Activated CD4-positive, alpha-beta T cell treated with anti-CD3 and anti-CD28 coated beads, Interleukin-2, amount 50 U/mL, for 24 hours (primary cell): ENCODE measurements at regions not wholly inside any gene's neighbourhood (a gene's known extent, or its start where the extent isn't known, plus 50 kb on each side); places are given as distances from the start of the nearest gene placed in this dataset.
A peak's percentile ranks its signal among the peaks of the same experiment; 100 is the strongest.

Experiments used
- DNase-seq, 2 donors: peaks; one replicate each; pipeline ENCODE4 v3.0.0-alpha.2; 2020; ENCODE audit warnings: low read depth in 1 of 2, low spot score in 1 of 2

GRCh38 chr2:128468186-128468920 lies 149.7 kb upstream of the HS6ST1 start:
- no peak for DNase-seq

GRCh38 chr2:128469203-128469602 lies 150.5 kb upstream of the HS6ST1 start:
- no peak for DNase-seq

GRCh38 chr2:128469875-128470274 lies 151.2 kb upstream of the HS6ST1 start:
- DNase-seq, result no peak

- DNase-seq, result no peak
Measured at GRCh38 chr2:128472789-128473174, 154.1 kb upstream of the HS6ST1 start.

GRCh38 chr2:128473175-128474035 lies 154.7 kb upstream of the HS6ST1 start:
- DNase-seq, result peak in 1 of 2 donors; percentile 23

DNA sequence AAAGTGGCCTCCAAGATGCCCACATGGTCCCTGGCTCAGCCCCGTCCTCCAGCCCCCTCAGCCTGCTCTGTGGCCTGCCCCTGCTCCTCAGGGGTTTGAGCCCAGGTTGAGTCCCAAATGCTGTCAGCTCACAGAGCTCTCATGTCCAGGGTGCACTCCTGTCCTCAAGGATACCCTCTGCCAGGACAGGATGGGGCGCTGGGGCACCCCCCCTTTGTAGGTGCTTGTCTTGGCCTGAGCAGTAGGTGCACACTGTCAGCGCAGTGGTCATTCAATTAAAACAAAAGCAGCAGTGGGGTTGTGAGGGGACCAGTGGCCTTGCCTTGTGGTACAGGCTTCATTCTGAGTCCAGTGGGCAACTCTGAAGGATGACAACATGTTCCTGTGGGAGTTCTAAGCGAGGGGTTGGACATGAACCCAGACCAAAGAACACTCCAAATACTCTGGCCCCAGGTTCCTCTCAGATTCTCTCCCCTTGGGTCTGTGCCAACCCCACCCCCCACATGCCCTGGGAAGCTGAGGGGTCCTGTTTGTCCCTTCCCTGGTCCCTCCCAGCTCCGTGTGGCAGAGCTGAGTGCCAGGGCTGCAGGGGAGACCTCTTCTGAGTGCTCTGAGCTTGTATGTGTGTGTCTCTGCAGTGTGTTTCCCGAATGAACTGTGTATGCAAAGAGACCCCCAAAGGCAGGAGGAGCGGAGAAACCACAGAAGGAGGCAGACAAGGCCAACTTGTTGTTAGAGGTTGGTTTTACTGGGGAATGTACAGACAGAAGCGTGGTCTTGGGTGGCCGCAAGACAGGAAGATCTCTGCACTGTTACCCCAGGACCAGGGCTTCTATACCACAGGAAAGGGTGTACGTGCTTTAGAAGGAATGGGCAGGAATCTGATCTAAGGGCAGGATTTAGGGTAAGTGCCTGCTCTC lies 155.6 kb upstream of the HS6ST1 start:
- DNase-seq, result no peak

- no peak for DNase-seq
Measured at GRCh38 chr2:128474962-128475361, 156.3 kb upstream of the HS6ST1 start.

DNA sequence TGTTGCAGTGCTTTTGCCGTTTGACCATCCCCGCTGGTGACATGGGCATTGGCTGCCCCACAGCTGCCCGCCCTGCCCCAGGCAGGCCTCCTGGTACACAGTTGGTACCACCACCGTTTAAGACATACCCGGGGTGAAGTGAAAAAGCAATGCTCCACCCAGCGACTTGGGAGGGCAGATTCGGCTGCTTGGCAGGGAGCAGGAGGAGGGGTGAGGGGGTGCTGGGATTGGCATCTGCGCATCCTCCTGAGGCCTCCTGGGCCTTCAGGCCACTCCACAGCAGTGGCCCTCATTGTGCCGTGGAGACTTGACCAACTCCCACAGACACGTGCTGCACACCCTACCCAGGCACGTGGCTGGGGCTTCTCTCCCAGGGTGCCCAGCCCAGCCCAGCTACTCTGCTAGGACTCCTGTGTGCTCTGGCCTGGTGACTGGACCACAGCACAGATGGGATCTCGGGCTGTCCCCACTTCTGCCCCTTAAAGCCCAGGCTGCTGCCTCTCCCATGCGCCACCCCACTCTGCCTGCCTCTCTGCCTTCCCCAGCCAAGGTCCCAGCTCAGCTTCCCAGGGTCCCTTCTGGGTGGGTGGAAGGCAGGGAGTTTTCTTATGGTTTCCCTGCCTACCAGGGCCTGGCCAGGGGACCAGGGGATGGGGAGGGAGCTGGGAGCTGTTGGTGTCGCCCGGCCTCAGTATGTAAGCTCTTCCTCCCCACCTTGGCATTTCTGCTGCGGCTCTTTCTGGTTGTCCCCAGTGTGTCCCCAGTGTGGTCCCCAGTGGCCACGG lies 157.0 kb upstream of the HS6ST1 start:
- DNase-seq, result no peak

GRCh38 chr2:128477026-128477820 lies 158.6 kb upstream of the HS6ST1 start:
- no peak for DNase-seq

DNA sequence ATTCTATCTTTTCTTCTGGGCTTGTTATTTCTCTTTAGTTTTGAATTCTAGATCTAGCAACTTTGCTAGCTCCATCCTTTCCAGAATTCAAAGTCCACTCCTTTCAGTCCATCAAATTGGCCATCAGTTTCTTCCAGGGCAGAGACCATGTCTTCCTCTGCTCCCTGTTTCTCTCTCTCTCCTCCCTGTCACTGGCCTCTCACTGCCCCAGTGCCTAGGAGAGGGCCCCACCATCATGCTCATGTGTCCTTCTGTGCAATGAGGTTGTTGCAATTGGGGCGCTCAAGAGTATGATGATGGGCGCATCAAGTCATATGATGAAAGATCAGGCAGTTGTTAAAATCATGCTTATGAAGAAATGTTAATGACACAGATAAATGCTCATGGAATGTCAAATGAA lies 159.2 kb upstream of the HS6ST1 start:
- DNase-seq, result no peak

DNA sequence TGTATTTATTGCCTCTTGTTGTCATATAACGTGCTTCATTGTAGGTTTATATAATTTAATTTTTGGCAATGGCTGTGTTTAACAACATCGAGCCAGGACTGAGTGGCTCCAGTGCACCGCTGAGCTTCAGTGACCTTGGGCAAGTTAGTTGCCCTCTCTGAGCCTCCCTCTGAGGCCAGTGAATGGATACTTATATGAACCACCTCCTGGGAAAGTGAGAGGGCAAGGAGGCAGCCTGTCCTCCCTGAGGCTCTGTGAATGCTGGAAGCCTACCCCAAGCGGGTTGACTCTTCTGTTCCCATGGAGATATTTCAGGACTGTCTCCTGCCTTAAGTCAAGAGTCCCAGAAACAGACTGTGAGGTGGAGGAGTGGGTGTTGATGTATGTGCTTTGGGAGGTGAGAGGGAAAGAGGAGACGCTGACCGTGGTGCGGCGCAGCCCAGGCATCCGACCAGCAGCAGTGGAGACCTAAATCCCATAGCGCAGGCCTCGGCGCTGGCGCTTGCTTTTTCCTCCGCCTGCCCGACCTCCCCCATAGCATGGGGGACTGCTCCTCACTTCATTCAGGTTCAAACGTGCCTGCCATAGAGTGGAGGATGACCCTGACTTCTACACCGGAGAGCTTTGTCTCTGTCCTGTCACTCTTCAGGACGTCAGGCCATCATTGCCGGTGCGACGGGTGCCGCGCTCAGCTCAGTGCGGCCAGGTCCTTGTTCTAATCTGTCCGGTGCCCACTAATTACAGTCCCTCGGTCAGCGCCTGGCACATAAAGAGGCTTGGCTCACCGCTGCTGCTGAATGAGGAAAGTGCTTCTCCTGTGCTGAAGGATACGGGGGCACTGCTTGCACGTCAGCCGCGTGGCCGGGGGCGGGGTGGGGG lies 167.3 kb upstream of the HS6ST1 start:
- no peak for DNase-seq

- DNase-seq, result no peak
Measured at GRCh38 chr2:128486640-128487375, 168.1 kb upstream of the HS6ST1 start.

DNA sequence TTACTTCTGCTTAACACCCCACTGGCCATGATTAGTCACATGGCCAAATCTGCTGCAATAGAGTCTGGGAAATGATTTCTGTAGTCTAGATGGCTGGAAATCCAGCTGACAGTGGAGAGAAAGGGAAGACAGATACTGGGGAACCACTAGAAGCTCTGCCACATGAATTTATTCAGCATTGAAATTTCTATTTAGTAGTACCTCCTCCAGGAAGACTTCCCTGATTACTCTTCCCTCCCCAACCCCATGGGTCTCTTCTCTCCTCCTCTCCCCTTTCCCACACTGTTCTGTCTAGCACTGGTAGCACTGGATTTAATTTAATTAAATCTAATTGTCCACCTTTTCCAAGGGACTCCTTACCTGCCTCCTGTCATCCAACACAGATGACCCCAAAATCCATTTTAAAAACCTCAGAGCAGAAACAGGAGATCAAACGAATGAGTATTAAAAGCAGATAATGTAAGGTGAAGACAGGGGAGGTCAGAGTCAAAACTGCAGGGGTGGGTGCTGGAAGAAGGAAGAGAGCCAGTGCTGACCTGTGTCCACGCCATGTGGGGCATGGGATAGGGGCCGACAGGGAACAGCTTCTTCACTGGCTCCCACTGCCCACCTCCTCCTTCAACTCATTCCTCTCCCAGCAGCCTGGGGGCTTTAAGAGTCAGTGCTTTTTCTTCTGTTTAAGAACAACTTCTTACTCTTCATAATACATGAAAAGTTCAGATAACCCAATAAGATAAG lies 169.2 kb upstream of the HS6ST1 start:
- DNase-seq, result no peak

GRCh38 chr2:128488434-128488833 lies 169.8 kb upstream of the HS6ST1 start:
- DNase-seq, result no peak

DNA sequence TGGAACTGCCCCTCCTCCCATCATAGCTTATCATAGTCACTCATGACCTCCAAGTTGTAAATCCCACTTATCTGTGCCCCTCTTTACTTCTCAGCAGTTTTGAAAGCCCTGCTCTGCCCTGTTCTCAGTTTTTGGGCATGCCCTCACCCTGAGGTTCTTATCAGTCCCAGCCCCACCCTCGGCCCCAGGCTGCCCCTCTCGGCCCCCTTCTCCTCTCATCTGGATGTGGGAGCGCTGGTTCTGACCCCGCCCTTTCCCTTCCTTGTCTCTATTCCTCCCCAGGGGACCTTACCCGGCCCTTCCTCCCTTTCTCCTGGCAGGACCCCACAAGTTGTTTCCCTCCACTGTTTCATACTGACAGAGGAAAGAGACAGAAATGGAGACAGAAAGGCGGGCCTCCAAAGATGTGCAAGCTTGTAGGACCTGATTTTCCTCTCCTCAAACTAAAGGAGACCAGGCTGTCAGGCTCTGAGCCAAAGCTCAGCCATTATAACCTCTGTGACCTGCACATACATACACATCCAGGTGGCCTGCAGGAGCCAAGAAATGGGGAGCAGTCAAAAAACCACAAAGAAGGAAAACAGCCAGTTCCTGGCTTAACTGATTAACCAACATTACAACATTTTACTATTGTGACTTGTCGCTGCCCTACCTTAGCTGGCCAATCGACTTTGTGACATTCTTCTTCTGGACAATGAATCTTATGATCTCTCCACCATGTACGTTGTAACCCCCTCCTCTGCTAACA lies 171.0 kb upstream of the HS6ST1 start:
- DNase-seq, result no peak

- no peak for DNase-seq
Measured at GRCh38 chr2:128490321-128490720, 171.7 kb upstream of the HS6ST1 start.
